Gastroesophageal sphincter (tissue), 4 donors: ENCODE measurements at regions not wholly inside any gene's neighbourhood (a gene's known extent, or its start where the extent isn't known, plus 50 kb on each side); places are given as distances from the start of the nearest gene placed in this dataset.

Source experiments
- ATAC-seq: fragments of 150-250 bp; one replicate; pipeline ENCODE4 v1.9.1; 2016; ENCODE audit warnings: mild to moderate bottlenecking, moderate library complexity
- H3K27ac ChIP-seq, 4 donors: fragments of 200-600 bp; sonication (generic) in 3 of 4; 1 replicate in 3 of 4; 2 replicates in 1 of 4; pipeline ENCODE4 v1.5.1; 2016 to 2019
- H3K27me3 ChIP-seq: fragments of 200-600 bp; sonication (generic); one replicate; pipeline ENCODE4 v1.5.1; 2019
- H3K36me3 ChIP-seq, 2 donors: fragments of 200-600 bp; sonication (generic); one replicate each; pipeline ENCODE4 v1.5.1; 2019; ENCODE audit warnings: control low read depth in 1 of 2
- H3K4me1 ChIP-seq, 3 donors: fragments of 200-600 bp; sonication (generic); 1 replicate in 2 of 3; 2 replicates in 1 of 3; pipeline ENCODE4 v1.5.1; 2016 to 2019; ENCODE audit warnings: control low read depth in 2 of 3
- H3K4me3 ChIP-seq, 2 donors: fragments of 200-600 bp; sonication (generic); one replicate each; pipeline ENCODE4 v1.5.1; 2019; ENCODE audit warnings: mild to moderate bottlenecking in 1 of 2, moderate library complexity in 1 of 2
- H3K9me3 ChIP-seq, 3 donors: fragments of 200-600 bp; sonication (generic); one replicate each; pipeline ENCODE4 v1.5.1; 2017 to 2019; ENCODE audit warnings: control low read depth in 2 of 3
- EP300 ChIP-seq: sonication (generic); formaldehyde crosslinking; IDR thresholded peaks from one replicate; pipeline ENCODE4 v1.6.1; 2017; ENCODE audit warnings: antibody characterized with exemption, mild to moderate bottlenecking
- POLR2A ChIP-seq, 2 donors: fragments of 450-650 bp; IDR thresholded peaks; one replicate each; pipeline ENCODE4 v1.6.1; 2017; ENCODE audit warnings: antibody characterized with exemption in 2 of 2, mild to moderate bottlenecking in 2 of 2, moderate library complexity in 1 of 2
- POLR2AphosphoS5 ChIP-seq: sonication (generic); formaldehyde crosslinking; IDR thresholded peaks from one replicate; pipeline ENCODE4 v1.6.1; 2017; ENCODE audit warnings: antibody characterized with exemption
- WGBS, 2 donors: methylation state at CpG; one replicate each; pipeline ENCODE4 v1.1.5; 2018; ENCODE audit warnings: low coverage in 1 of 2; 5-methylcytosine and 5-hydroxymethylcytosine counted together
- TF ChIP-seq, protein P1 (sequence below), 4 experiments: fragments of 200-600 bp in 2 of 4; fragments of 450-650 bp in 2 of 4; sonication (generic) in 1 of 4; IDR thresholded peaks; one replicate each; pipeline ENCODE4 v1.5.1; 2017 to 2019; ENCODE audit warnings: antibody characterized with exemption in 4 of 4, mild to moderate bottlenecking in 2 of 4, moderate library complexity in 2 of 4

DNA sequence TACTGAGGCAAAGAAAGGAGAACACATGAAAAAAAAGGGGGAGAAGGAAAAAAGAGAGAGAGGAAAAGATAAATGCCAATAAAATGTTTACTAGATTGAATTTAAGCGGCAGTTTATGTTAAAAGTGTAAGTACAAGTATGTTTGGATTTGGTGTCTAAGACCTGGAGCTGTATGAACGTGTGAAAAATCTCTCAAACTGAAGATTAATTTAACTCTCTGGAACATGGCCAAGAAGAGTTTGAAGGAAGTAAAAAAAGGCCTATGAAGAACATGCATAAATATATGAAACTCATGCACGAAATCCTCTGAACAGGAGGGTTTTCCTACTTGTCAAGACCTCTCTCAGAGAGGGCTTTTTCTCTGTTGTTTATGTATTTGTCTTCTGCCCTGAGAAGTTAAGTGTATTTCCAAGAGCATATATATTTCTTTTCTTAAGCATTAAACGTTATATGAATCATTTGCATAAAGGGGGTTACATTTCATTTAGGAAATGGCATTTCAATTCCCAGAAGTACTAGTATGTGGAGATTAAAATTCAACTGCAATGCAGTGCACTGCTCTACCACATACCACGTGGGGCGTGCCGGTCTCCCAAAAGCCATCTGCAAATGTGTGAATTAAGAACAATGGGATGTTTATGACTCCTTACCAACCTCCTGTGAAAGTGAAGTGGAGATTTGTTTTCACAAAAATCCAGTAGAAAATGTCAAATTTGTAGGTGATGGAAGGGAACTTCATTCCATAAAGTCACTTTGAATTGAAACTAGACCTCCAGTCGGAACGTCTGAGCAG lies 281.1 kb upstream of the TRIB2 start:
- Histone ChIP-seq H3K36me3 (no peaks in the 10 kb centered on the region), H3K4me1 (no peaks in the 10 kb centered on the region), H3K27me3 (no peaks in the 10 kb centered on the region), H3K27ac (no peak overlapping the region), H3K9me3 (no peaks in the 10 kb centered on the region), H3K4me3 (no peak overlapping the region)
- ATAC-seq, result no peak
- no peak for TF ChIP-seq POLR2A (IDR thresholded peaks at IDR 0.05)
- no peak for TF ChIP-seq POLR2AphosphoS5
- no peak for TF ChIP-seq EP300
- TF ChIP-seq, protein P1, sequence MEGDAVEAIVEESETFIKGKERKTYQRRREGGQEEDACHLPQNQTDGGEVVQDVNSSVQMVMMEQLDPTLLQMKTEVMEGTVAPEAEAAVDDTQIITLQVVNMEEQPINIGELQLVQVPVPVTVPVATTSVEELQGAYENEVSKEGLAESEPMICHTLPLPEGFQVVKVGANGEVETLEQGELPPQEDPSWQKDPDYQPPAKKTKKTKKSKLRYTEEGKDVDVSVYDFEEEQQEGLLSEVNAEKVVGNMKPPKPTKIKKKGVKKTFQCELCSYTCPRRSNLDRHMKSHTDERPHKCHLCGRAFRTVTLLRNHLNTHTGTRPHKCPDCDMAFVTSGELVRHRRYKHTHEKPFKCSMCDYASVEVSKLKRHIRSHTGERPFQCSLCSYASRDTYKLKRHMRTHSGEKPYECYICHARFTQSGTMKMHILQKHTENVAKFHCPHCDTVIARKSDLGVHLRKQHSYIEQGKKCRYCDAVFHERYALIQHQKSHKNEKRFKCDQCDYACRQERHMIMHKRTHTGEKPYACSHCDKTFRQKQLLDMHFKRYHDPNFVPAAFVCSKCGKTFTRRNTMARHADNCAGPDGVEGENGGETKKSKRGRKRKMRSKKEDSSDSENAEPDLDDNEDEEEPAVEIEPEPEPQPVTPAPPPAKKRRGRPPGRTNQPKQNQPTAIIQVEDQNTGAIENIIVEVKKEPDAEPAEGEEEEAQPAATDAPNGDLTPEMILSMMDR (IDR thresholded peaks at IDR 0.05), result no peak
- 57 to 73% methylated on average over 8 to 9 of the region's 9 CpGs for WGBS, 2 donors

DNA sequence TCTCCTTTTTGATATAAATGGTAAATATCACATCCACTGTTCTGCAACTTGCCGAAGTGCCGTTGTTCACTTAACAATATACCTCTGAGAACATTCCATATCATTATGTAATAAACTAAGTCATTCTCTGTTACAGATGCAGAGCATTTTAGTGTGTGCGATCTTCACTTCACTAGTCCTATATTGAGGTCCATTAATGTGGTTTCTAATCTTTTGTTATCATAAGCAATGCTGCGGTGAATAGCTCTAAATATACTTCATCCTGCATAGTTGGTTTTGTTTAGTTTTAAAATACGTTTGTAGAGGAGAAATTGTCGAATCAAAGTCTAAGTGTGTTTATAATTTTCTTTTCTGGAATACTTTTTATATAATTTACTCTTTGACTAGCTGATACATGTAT lies 280.3 kb upstream of the TRIB2 start:
- Histone ChIP-seq H3K9me3 (no peaks in the 10 kb centered on the region), H3K4me1 (no peaks in the 10 kb centered on the region), H3K36me3 (no peaks in the 10 kb centered on the region), H3K27ac (no peak overlapping the region), H3K27me3 (no peaks in the 10 kb centered on the region), H3K4me3 (no peak overlapping the region)
- 45 to 53% methylated on average over 6 of the region's 6 CpGs for WGBS, 2 donors
- TF ChIP-seq EP300 (no peak), POLR2A (IDR thresholded peaks at IDR 0.05) (no peak), POLR2AphosphoS5 (no peak)
- TF ChIP-seq, protein P1 (IDR thresholded peaks at IDR 0.05), result no peak
- ATAC-seq, result no peak

DNA sequence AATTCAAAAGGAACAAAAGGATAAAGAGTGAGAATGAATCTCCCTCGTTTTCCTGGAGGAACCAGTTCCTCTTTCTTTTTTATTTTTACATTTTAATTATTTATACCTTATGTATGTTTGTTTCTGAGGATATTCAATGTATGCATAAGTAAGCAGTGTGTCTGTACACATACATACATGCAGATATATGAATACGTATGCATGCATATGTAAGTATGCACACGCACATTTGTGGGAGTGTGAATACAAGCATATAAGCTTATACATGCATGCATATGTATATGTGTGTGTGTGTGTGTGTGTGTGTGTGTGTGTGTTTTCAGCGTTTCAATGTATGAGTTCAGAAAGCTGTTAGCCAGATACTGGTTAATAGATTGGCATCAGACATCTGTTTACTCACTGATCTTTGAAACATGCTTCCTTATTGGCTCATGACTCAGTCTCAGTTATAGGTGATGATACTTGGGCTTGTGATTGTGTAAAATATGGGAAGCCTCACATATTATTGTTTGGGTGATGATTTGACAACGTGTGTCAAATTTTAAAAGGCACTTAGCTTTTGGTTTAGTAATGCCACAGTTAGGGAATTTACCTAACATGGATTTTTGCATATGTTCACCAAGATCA lies 279.7 kb upstream of the TRIB2 start:
- H3K9me3 ChIP-seq, result no peaks in the 10 kb centered on the region
- no peak for ATAC-seq
- WGBS, 2 donors, result 70 to 82% methylated on average over 5 of the region's 5 CpGs
- no peak overlapping the region for H3K27ac ChIP-seq
- H3K36me3 ChIP-seq, result no peaks in the 10 kb centered on the region
- H3K4me1 ChIP-seq, result no peaks in the 10 kb centered on the region
- no peak overlapping the region for H3K4me3 ChIP-seq
- TF ChIP-seq, protein P1 (IDR thresholded peaks at IDR 0.05), result no peak
- TF ChIP-seq EP300 (no peak), POLR2A (IDR thresholded peaks at IDR 0.05) (no peak), POLR2AphosphoS5 (no peak)
- no peaks in the 10 kb centered on the region for H3K27me3 ChIP-seq

DNA sequence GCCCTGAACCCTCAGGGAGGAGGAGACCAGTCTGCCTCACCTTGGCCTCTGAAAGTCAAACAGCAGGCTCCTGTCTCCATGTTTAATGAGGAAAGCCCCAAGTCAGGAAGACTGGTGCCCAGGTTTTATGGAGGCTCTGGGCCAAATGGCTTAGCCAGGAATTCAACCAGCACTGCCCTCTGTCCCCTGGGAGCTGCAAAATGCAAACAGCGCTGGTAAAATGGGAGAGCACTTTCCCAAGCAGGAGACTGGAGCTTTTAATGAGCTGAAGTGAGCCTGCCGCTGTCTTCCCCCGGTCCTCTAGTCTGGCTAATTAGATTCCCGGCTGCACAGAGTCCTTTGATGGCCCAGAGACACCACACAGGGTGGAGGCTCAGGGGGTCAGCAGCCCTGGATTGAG lies 276.0 kb upstream of the TRIB2 start:
- ATAC-seq, result no peak
- Histone ChIP-seq H3K36me3 (no peaks in the 10 kb centered on the region), H3K27ac (no peak overlapping the region), H3K4me3 (no peak overlapping the region), H3K27me3 (no peaks in the 10 kb centered on the region), H3K4me1 (no peaks in the 10 kb centered on the region), H3K9me3 (no peaks in the 10 kb centered on the region)
- 80% methylated on average over 1 of the region's 4 CpGs; no CpG with 5 or more reads in 1 of the 2 donors for WGBS, 2 donors
- TF ChIP-seq, protein P1 (IDR thresholded peaks at IDR 0.05), result no peak
- no peak for TF ChIP-seq POLR2A (IDR thresholded peaks at IDR 0.05)
- TF ChIP-seq POLR2AphosphoS5, result no peak
